Gastroesophageal sphincter (tissue), 3 donors: ENCODE measurements at regions not wholly inside any gene's neighbourhood (a gene's known extent, or its start where the extent isn't known, plus 50 kb on each side); places are given as distances from the start of the nearest gene placed in this dataset.

ENCODE experiments used
- EP300 ChIP-seq: sonication (generic); formaldehyde crosslinking; IDR thresholded peaks from one replicate; pipeline ENCODE4 v1.6.1; 2017; ENCODE audit warnings: antibody characterized with exemption, mild to moderate bottlenecking
- POLR2AphosphoS5 ChIP-seq: sonication (generic); formaldehyde crosslinking; IDR thresholded peaks from one replicate; pipeline ENCODE4 v1.6.1; 2017; ENCODE audit warnings: antibody characterized with exemption
- TF ChIP-seq, protein P1 (sequence below), 4 experiments: fragments of 200-600 bp in 2 of 4; fragments of 450-650 bp in 2 of 4; sonication (generic) in 1 of 4; IDR thresholded peaks; one replicate each; pipeline ENCODE4 v1.5.1; 2017 to 2019; ENCODE audit warnings: antibody characterized with exemption in 4 of 4, mild to moderate bottlenecking in 2 of 4, moderate library complexity in 2 of 4

- TF ChIP-seq, protein P1, sequence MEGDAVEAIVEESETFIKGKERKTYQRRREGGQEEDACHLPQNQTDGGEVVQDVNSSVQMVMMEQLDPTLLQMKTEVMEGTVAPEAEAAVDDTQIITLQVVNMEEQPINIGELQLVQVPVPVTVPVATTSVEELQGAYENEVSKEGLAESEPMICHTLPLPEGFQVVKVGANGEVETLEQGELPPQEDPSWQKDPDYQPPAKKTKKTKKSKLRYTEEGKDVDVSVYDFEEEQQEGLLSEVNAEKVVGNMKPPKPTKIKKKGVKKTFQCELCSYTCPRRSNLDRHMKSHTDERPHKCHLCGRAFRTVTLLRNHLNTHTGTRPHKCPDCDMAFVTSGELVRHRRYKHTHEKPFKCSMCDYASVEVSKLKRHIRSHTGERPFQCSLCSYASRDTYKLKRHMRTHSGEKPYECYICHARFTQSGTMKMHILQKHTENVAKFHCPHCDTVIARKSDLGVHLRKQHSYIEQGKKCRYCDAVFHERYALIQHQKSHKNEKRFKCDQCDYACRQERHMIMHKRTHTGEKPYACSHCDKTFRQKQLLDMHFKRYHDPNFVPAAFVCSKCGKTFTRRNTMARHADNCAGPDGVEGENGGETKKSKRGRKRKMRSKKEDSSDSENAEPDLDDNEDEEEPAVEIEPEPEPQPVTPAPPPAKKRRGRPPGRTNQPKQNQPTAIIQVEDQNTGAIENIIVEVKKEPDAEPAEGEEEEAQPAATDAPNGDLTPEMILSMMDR (IDR thresholded peaks at IDR 0.05), result no peak
- TF ChIP-seq EP300 (no peak), POLR2AphosphoS5 (no peak)
Measured at GRCh38 chr4:11597506-11597905, 168.8 kb upstream of the HS3ST1 start.
